Aorta (tissue), 5 donors: ENCODE measurements at regions not wholly inside any gene's neighbourhood (a gene's known extent, or its start where the extent isn't known, plus 50 kb on each side); places are given as distances from the start of the nearest gene placed in this dataset.

Experiments used
- ATAC-seq: fragments of 200-7000 bp; cut with Tn5 transposase; one replicate; pipeline ENCODE4 v1.9.1; 2022; ENCODE audit warnings: moderate library complexity; ENCODE audit not compliant: low FRiP score
- DNase-seq, 2 donors: peaks; one replicate each; pipeline ENCODE4 v3.0.0-alpha.2; 2020
- H3K27ac ChIP-seq, 2 donors: one replicate each; pipeline ENCODE4 v1.5.1; 2013; ENCODE audit warnings: low read length in 2 of 2, mild to moderate bottlenecking in 2 of 2, moderate library complexity in 2 of 2, control low read depth in 1 of 2, inconsistent platforms in 1 of 2, low read depth in 1 of 2
- H3K27me3 ChIP-seq, 2 donors: one replicate each; pipeline ENCODE4 v1.6.1; 2013; ENCODE audit warnings: control low read depth in 1 of 2, low read length in 1 of 2, mild to moderate bottlenecking in 1 of 2, moderate library complexity in 1 of 2; ENCODE audit not compliant: insufficient read depth in 2 of 2, control insufficient read depth in 1 of 2
- H3K36me3 ChIP-seq, 2 donors: one replicate each; pipeline ENCODE4 v1.6.1; 2013; ENCODE audit warnings: control low read depth in 1 of 2, low read length in 1 of 2, mild to moderate bottlenecking in 1 of 2; ENCODE audit not compliant: insufficient read depth in 2 of 2, control insufficient read depth in 1 of 2
- H3K4me1 ChIP-seq, 2 donors: one replicate each; pipeline ENCODE4 v1.6.1; 2013; ENCODE audit warnings: low read length in 2 of 2, control low read depth in 1 of 2, mild to moderate bottlenecking in 1 of 2, moderate library complexity in 1 of 2; ENCODE audit not compliant: insufficient read depth in 2 of 2, control insufficient read depth in 1 of 2
- H3K4me3 ChIP-seq, 2 donors: one replicate each; pipeline ENCODE4 v1.5.1; 2013; ENCODE audit warnings: low read length in 2 of 2, control low read depth in 1 of 2, mild to moderate bottlenecking in 1 of 2
- H3K9me3 ChIP-seq: one replicate; pipeline ENCODE4 v1.6.1; 2013; ENCODE audit warnings: mild to moderate bottlenecking, low read length; ENCODE audit not compliant: control insufficient read depth
- WGBS, 2 donors: extraction: QIAGEN DNeasy Blood & Tissue Kit; methylation state at CpG; one replicate each; pipeline ENCODE4 v1.1.7; 2013; 5-methylcytosine and 5-hydroxymethylcytosine counted together
- intact Hi-C, 2 donors: fragments of 100-400 bp; cut with DNase I; formaldehyde crosslinking; loops; one replicate each; pipeline versions ENCODE4 v1.14.2 to v1.15.0; 2022
- donor health status: healthy with polysubstance abuse.
- donor health status: Bipolar disorder and iron deficiency.
- donor health status: DM: no; HTN: no; CAD: no.
- donor health status: DM: no; HTN: no; CAD: no.
- donor health status: DM: yes; HTN: yes; CAD: no.

GRCh38 chr16:51382211-51382610, 231.1 kb upstream of the SALL1 start:
- 38 to 48% methylated on average over 3 of the region's 3 CpGs for WGBS, 2 donors
- intact Hi-C loops, result no loop called here
- DNase-seq (no peak), ATAC-seq (no peak)
- H3K4me1 ChIP-seq, result no peaks in the 10 kb centered on the region
- peaks cover 0 to 2% of the 10 kb centered on the region in 2 donors for H3K27me3 ChIP-seq
- no peaks in the 10 kb centered on the region for H3K36me3 ChIP-seq
- H3K9me3 ChIP-seq, result peaks cover 2% of the 10 kb centered on the region
- no peak overlapping the region for H3K27ac ChIP-seq
- H3K4me3 ChIP-seq, result no peak overlapping the region

- no peaks in the 10 kb centered on the region for H3K36me3 ChIP-seq
- no peaks in the 10 kb centered on the region for H3K27me3 ChIP-seq
- ATAC-seq, result no peak
- H3K9me3 ChIP-seq, result no peaks in the 10 kb centered on the region
- 84 to 88% methylated on average over 3 of the region's 3 CpGs for WGBS, 2 donors
- intact Hi-C loops, result no loop called here
- H3K4me3 ChIP-seq, result no peak overlapping the region
- H3K4me1 ChIP-seq, result no peaks in the 10 kb centered on the region
- H3K27ac ChIP-seq, result no peak overlapping the region
- no peak for DNase-seq
Measured at GRCh38 chr16:51376080-51376479, 225.0 kb upstream of the SALL1 start.

DNA sequence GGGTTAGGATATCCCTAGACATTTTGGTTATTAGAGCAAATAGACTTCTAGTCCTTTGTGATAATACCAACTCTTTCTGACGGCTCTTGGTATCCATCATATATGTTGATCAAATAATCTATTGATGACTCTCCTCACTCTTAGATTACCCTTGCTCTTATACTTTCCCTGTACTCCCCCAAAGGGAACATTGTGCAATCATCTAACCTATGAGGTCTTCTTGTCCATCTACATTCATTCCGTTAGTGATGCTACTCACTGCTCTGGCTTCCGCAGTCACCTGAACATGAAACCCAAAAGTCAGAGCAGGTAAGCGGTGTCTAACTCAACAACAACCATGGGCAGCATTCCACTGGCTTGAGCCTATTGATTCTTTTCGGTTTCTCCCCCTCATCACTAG, 223.7 kb upstream of the SALL1 start:
- Histone ChIP-seq H3K4me3 (no peak overlapping the region), H3K4me1 (no peaks in the 10 kb centered on the region), H3K27ac (no peak overlapping the region), H3K9me3 (no peaks in the 10 kb centered on the region), H3K27me3 (no peaks in the 10 kb centered on the region), H3K36me3 (no peaks in the 10 kb centered on the region)
- no peak for ATAC-seq
- no peak for DNase-seq
- intact Hi-C loops, result no loop called here
- 83 to 92% methylated on average over 5 of the region's 5 CpGs for WGBS, 2 donors

- DNase-seq, result no peak
- no peaks in the 10 kb centered on the region for H3K36me3 ChIP-seq
- no peak overlapping the region for H3K4me3 ChIP-seq
- no peaks in the 10 kb centered on the region for H3K4me1 ChIP-seq
- no peak for ATAC-seq
- intact Hi-C loops, result no loop called here
- WGBS, 2 donors, result 67 to 73% methylated on average over 2 of the region's 2 CpGs
- H3K27ac ChIP-seq, result no peak overlapping the region
- H3K27me3 ChIP-seq, result no peaks in the 10 kb centered on the region
- H3K9me3 ChIP-seq, result no peaks in the 10 kb centered on the region
Measured at GRCh38 chr16:51374346-51374745, 223.3 kb upstream of the SALL1 start.

- Histone ChIP-seq H3K27me3 (peaks cover 0 to 2% of the 10 kb centered on the region in 2 donors), H3K4me3 (no peak overlapping the region), H3K36me3 (no peaks in the 10 kb centered on the region), H3K27ac (no peak overlapping the region), H3K4me1 (no peaks in the 10 kb centered on the region), H3K9me3 (no peaks in the 10 kb centered on the region)
- intact Hi-C loops, result no loop called here
- WGBS, 2 donors, result 76 to 89% methylated on average over 2 of the region's 2 CpGs
- ATAC-seq (no peak), DNase-seq (no peak)
Measured at GRCh38 chr16:51365715-51366114, 214.6 kb upstream of the SALL1 start.

- ATAC-seq (no peak), DNase-seq (no peak)
- H3K27me3 ChIP-seq, result no peaks in the 10 kb centered on the region
- H3K4me3 ChIP-seq, result no peak overlapping the region
- no peaks in the 10 kb centered on the region for H3K4me1 ChIP-seq
- H3K27ac ChIP-seq, result no peak overlapping the region
- H3K36me3 ChIP-seq, result no peaks in the 10 kb centered on the region
- intact Hi-C loops, result no loop called here
- H3K9me3 ChIP-seq, result no peaks in the 10 kb centered on the region
- WGBS, 2 donors, result 24 to 27% methylated on average over 17 of the region's 17 CpGs
Measured at GRCh38 chr16:51359141-51359955, 208.3 kb upstream of the SALL1 start.

- H3K9me3 ChIP-seq, result no peaks in the 10 kb centered on the region
- DNase-seq, result no peak
- H3K27ac ChIP-seq, result no peak overlapping the region
- no peak for ATAC-seq
- intact Hi-C loops, result no loop called here
- no peak overlapping the region for H3K4me3 ChIP-seq
- no peaks in the 10 kb centered on the region for H3K36me3 ChIP-seq
- no peaks in the 10 kb centered on the region for H3K4me1 ChIP-seq
- H3K27me3 ChIP-seq, result no peaks in the 10 kb centered on the region
Measured at GRCh38 chr16:51357839-51358238, 206.8 kb upstream of the SALL1 start.

GRCh38 chr16:51355875-51356274, 204.8 kb upstream of the SALL1 start:
- H3K27me3 ChIP-seq, result no peaks in the 10 kb centered on the region
- H3K9me3 ChIP-seq, result no peaks in the 10 kb centered on the region
- no peaks in the 10 kb centered on the region for H3K36me3 ChIP-seq
- no peak for DNase-seq
- H3K4me3 ChIP-seq, result no peak overlapping the region
- H3K27ac ChIP-seq, result no peak overlapping the region
- 64 to 74% methylated on average over 6 of the region's 6 CpGs for WGBS, 2 donors
- H3K4me1 ChIP-seq, result no peaks in the 10 kb centered on the region
- intact Hi-C loops, result no loop called here
- no peak for ATAC-seq

- DNase-seq (no peak), ATAC-seq (no peak)
- H3K27ac ChIP-seq, result no peak overlapping the region
- H3K36me3 ChIP-seq, result no peaks in the 10 kb centered on the region
- no peaks in the 10 kb centered on the region for H3K27me3 ChIP-seq
- H3K9me3 ChIP-seq, result no peaks in the 10 kb centered on the region
- 47 to 62% methylated on average over 6 of the region's 6 CpGs for WGBS, 2 donors
- H3K4me3 ChIP-seq, result no peak overlapping the region
- intact Hi-C loops, result no loop called here
- no peaks in the 10 kb centered on the region for H3K4me1 ChIP-seq
Measured at GRCh38 chr16:51355195-51355594, 204.1 kb upstream of the SALL1 start.
